Stimulated activated effector memory CD8-positive, alpha-beta T cell treated with anti-CD3 and anti-CD28 coated beads, Interleukin-12 subunit alpha, Interleukin-12 subunit beta, amount 100 ng/mL, for 72 hours (primary cell): ENCODE measurements at regions not wholly inside any gene's neighbourhood (a gene's known extent, or its start where the extent isn't known, plus 50 kb on each side); places are given as distances from the start of the nearest gene placed in this dataset.
"Not testable (repeated sequence)": the region's sequence is repeated elsewhere in the genome, so short reads cannot be mapped to it uniquely, and the experiment has no call there.

Experiments
- ATAC-seq: fragments of 150-1000 bp; cut with Tn5 transposase; 2 replicates; pipeline ENCODE4 v1.10.0; 2021
- DNase-seq, 2 donors: peaks; one replicate each; pipeline ENCODE4 v3.0.0; 2021 to 2022; ENCODE audit warnings: low spot score in 2 of 2
- H3K27ac Mint-ChIP-seq: one replicate; pipeline ENCODE4 v1.8.0; 2022; ENCODE audit warnings: mild to moderate bottlenecking, mixed read lengths
- H3K36me3 Mint-ChIP-seq: one replicate; pipeline ENCODE4 v1.8.0; 2022; ENCODE audit warnings: mild to moderate bottlenecking, mixed read lengths
- H3K4me1 Mint-ChIP-seq: one replicate; pipeline ENCODE4 v1.8.0; 2022; ENCODE audit warnings: mixed read lengths
- H3K4me3 Mint-ChIP-seq: one replicate; pipeline ENCODE4 v1.8.0; 2022; ENCODE audit warnings: mild to moderate bottlenecking, mixed read lengths
- H3K9me3 Mint-ChIP-seq: one replicate; pipeline ENCODE4 v1.8.0; 2022; ENCODE audit warnings: mixed read lengths

DNA sequence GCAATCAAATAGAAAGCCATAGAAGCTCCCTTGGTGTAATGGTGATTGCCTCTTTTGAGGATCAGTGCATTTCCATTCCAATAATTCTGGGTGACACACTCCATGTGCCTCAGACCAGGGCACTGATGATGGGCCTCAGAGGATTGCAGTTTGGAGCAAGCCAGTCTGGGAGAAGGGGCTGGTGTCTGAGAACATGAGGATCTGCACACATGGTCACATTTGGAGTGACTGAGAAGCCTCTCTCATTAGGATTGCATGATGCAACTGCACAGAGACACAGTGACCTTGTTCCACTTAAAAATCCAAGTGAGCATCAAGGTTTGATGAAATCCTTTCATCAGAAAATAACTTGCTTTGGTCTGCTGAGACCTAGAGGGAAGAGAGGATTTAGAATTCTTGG is 216.4 kb downstream of the ANKRD30B start:
- no peak for ATAC-seq
- Mint-ChIP-seq H3K4me3 (no peak overlapping the region), H3K4me1 (no peaks in the 10 kb centered on the region), H3K9me3 (no peaks in the 10 kb centered on the region), H3K27ac (no peak overlapping the region), H3K36me3 (no peaks in the 10 kb centered on the region)
- no peak for DNase-seq

GRCh38 chr18:14964976-14965375 is 217.0 kb downstream of the ANKRD30B start:
- not testable (repeated sequence) for H3K4me1 Mint-ChIP-seq, H3K36me3 Mint-ChIP-seq

DNA sequence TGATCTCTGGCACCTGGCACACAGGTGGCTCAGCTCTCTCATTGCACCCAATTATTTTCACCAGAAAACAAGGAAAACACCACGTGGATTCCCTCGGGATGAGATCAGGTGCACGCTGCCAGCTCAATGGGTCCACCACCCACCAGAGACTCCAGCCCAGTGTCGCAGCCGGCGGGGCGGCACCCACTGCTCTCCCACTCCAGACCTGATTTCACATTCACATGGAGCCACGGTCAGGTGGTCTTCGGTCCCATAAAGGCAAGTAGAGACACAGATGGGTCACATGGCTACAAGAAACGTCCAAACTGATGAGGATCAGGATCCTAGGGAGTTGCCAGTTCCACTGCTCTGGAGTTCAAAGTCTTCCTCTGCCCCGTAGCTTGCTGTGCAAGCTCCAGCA is 217.6 kb downstream of the ANKRD30B start:
- DNase-seq (peak in 1 of 2 donors; percentile 18), ATAC-seq (no peak)
- H3K27ac Mint-ChIP-seq, result no peak overlapping the region
- no peaks in the 10 kb centered on the region for H3K4me1 Mint-ChIP-seq
- H3K4me3 Mint-ChIP-seq, result no peak overlapping the region
- no peaks in the 10 kb centered on the region for H3K36me3 Mint-ChIP-seq
- H3K9me3 Mint-ChIP-seq, result no peaks in the 10 kb centered on the region

More at GRCh38 chr18:14964976-14965375, 217.0 kb downstream of the ANKRD30B start:
- not testable (repeated sequence) for H3K4me3 Mint-ChIP-seq, H3K27ac Mint-ChIP-seq, ATAC-seq, H3K9me3 Mint-ChIP-seq
- peak in 1 of 2 donors; percentile 7 for DNase-seq

DNA sequence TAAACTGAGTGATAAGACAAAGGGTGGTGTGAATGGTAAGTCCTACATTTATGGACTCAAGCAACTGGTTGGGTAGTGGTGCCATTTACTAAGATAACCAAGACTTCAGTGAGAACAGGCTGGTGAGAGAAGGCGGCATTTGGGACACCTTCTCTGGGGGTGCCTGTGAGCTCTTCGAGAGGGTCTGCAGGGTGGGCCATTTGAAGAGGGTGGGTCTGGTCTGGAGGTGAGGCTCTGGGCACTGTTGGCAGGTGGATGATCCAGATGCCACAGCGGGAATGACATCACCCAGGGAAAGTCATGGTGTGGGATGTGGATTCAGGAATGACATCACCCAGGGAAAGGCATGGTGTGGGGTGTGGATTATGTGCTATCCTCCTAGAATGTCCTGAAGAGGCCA is 219.3 kb downstream of the ANKRD30B start:
- H3K27ac Mint-ChIP-seq, H3K4me3 Mint-ChIP-seq, H3K4me1 Mint-ChIP-seq, H3K36me3 Mint-ChIP-seq, ATAC-seq, DNase-seq, H3K9me3 Mint-ChIP-seq: not testable (repeated sequence)

DNA sequence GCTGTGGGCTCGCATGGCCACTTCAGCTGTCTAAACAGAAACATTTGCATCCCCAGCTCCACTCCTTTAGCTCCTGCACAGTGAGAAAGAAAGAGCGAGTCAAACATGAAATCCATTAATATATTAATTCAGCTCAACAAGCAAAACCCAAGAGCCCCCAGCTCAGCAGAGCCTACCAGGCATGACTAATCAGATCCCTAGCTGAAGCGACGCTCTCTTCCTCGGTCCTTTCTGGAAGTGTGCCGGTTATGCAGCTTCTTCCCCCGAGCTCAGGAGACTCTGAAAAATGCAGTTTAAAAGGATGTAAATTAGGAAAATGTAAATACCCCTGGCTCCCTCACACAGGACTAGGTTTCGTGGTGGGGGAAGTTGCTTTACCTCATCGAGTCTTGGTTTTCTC is 221.5 kb downstream of the ANKRD30B start:
- no peaks in the 10 kb centered on the region for H3K4me1 Mint-ChIP-seq
- no peaks in the 10 kb centered on the region for H3K36me3 Mint-ChIP-seq
- ATAC-seq (no peak), DNase-seq (no peak)
- H3K4me3 Mint-ChIP-seq, result no peak overlapping the region
- no peak overlapping the region for H3K27ac Mint-ChIP-seq
- no peaks in the 10 kb centered on the region for H3K9me3 Mint-ChIP-seq

DNA sequence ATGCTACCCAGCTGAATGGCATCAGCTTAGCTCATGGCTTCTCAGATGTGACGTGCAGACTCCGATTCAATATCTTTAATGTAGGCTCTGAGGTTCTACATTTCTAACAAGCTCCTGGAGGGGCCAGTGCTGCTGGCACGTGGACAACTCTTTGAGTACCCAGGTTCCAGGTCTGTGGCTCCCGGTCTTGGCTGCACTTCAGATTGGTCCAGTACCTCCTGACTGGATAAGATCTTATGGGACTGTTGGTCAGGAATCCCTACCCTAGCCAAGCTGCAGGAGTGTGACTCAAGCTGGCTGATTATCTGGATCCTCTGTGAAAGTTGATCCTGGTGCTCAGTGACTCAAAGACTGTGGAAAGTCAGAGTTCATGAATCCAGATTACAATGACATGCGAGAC is 222.1 kb downstream of the ANKRD30B start:
- H3K36me3 Mint-ChIP-seq, result no peaks in the 10 kb centered on the region
- H3K4me3 Mint-ChIP-seq, result no peak overlapping the region
- H3K27ac Mint-ChIP-seq, result no peak overlapping the region
- no peaks in the 10 kb centered on the region for H3K4me1 Mint-ChIP-seq
- DNase-seq, result no peak
- ATAC-seq, result no peak
- no peaks in the 10 kb centered on the region for H3K9me3 Mint-ChIP-seq

DNA sequence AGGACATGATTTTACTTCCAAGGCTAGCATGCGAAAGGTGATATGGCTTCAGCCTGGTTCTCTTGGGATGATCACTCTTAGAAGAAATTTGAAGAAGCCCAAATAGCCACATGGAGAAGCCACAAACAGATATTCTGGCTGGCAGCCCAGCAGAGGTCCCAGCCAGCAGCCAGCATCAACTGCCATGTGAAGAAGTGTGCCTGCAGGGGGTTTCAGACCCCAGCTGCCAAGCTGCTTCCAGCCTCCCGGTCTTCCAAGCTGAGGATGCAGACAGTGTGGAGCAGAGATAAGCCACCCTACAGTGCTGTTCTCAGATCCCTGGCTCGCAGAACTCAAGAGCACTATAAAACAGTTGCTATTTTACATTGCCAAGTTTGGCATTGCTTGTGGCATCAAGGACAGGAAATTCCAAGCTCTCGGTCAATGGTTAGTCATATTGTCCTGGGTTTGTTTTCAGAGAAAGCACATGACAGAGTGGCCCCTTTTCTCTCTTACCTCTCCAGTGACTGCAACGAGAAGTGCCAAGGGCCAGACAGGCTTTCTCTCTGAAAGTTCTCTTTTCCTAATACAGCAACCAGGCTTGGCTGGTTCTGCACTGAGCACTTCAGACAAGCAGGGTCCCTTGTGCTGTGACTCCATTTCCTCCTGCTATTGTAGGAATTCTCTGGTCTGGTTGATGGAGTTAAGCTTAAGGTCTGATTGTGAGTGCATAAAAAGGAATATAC is 223.7 kb downstream of the ANKRD30B start:
- ATAC-seq, result no peak
- Mint-ChIP-seq H3K9me3 (no peaks in the 10 kb centered on the region), H3K4me3 (no peak overlapping the region), H3K27ac (no peak overlapping the region), H3K36me3 (no peaks in the 10 kb centered on the region), H3K4me1 (no peaks in the 10 kb centered on the region)
- DNase-seq, result no peak

DNA sequence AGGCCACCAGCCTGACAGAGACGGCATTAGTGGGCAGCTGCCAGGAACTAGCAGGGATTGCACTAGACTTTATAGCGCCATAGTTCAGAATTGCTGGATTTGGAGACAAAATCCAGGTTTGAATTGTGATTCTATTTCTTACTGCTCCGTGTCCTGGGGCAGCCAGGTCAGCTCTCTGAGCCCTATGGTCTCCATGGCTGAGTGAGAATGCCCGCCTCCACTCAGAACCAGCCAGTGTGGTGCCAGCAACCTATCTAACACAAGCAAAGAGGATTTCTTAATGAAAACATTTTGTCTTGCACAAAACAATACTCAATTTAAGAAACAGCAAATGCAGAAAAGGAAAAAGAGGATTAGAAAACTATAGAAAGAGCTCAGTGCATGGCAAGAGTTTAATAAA is 225.4 kb downstream of the ANKRD30B start:
- H3K27ac Mint-ChIP-seq, H3K9me3 Mint-ChIP-seq, H3K4me1 Mint-ChIP-seq, H3K36me3 Mint-ChIP-seq, H3K4me3 Mint-ChIP-seq, DNase-seq, ATAC-seq: not testable (repeated sequence)

- no peaks in the 10 kb centered on the region for H3K36me3 Mint-ChIP-seq
- no peak overlapping the region for H3K27ac Mint-ChIP-seq
- no peak for ATAC-seq
- no peaks in the 10 kb centered on the region for H3K4me1 Mint-ChIP-seq
- H3K9me3 Mint-ChIP-seq, result no peaks in the 10 kb centered on the region
- no peak overlapping the region for H3K4me3 Mint-ChIP-seq
- no peak for DNase-seq
These were observed 226.1 kb downstream of the ANKRD30B start for GRCh38 chr18:14974088-14974487.

GRCh38 chr18:14974576-14974975 is 226.6 kb downstream of the ANKRD30B start:
- ATAC-seq (no peak), DNase-seq (no peak)
- Mint-ChIP-seq H3K4me1 (no peaks in the 10 kb centered on the region), H3K4me3 (no peak overlapping the region), H3K27ac (no peak overlapping the region), H3K36me3 (no peaks in the 10 kb centered on the region), H3K9me3 (no peaks in the 10 kb centered on the region)

DNA sequence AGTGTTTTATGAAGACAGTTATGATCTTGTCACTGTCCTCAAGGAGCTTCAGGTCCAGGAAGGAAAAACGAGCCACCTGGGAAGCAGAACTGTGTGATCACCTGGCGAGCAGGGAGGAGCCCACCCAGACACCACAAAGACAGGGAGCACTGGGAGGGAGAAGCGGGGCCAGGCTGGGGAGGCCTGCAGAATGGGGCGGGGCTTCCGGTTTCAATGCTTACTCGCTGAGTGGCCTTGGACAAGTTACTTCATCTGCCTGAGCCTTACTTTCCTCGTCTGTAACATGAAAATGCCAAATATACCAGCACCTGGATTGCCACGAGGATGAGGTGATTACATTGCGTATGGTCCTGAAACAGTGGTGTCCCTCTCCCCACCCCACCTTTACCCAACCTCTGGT is 227.5 kb downstream of the ANKRD30B start:
- ATAC-seq, result no peak
- no peaks in the 10 kb centered on the region for H3K36me3 Mint-ChIP-seq
- no peaks in the 10 kb centered on the region for H3K9me3 Mint-ChIP-seq
- H3K4me3 Mint-ChIP-seq, result no peak overlapping the region
- DNase-seq, result peak in 1 of 2 donors; percentile 7
- H3K27ac Mint-ChIP-seq, result no peak overlapping the region
- H3K4me1 Mint-ChIP-seq, result no peaks in the 10 kb centered on the region

- Mint-ChIP-seq H3K4me1 (no peaks in the 10 kb centered on the region), H3K4me3 (no peak overlapping the region), H3K36me3 (no peaks in the 10 kb centered on the region), H3K9me3 (no peaks in the 10 kb centered on the region), H3K27ac (no peak overlapping the region)
- ATAC-seq (no peak), DNase-seq (peak in 1 of 2 donors; percentile 28)
These were observed 228.9 kb downstream of the ANKRD30B start for GRCh38 chr18:14976736-14977430.

- DNase-seq (peak in 1 of 2 donors; percentile 25), ATAC-seq (no peak)
- Mint-ChIP-seq H3K9me3 (no peaks in the 10 kb centered on the region), H3K36me3 (no peaks in the 10 kb centered on the region), H3K27ac (no peak overlapping the region), H3K4me1 (no peaks in the 10 kb centered on the region), H3K4me3 (no peak overlapping the region)
These were observed 230.2 kb downstream of the ANKRD30B start for GRCh38 chr18:14978191-14978590.

DNA sequence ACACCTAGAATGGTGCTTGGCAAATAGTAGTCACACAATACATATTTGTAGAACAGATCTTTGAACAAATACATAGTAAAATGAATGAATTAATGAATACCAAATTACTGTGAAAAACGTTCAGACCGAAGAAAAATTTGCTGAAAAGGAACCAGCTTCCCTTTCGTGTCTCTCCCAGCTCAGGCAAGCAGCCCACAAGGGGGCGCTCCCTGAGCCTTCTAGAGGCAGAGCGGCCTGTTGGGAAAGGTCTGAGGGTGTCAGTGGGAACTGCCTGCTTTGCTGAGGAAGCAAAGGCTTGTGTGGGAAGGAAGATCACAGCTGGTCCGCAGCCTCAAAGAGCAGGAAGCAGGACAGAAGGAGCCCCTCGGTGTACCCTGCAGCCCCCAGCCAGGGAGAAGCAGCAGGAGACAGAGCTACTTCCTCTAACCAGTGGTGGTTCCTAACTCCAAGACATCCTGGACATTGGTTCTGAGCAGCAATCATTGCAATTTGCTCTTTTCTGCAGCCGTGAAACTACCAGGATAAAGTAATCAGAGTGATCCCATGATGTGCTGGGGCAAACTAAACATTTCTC is 231.1 kb downstream of the ANKRD30B start:
- H3K4me3 Mint-ChIP-seq, result no peak overlapping the region
- no peak for DNase-seq
- no peaks in the 10 kb centered on the region for H3K36me3 Mint-ChIP-seq
- no peak overlapping the region for H3K27ac Mint-ChIP-seq
- H3K4me1 Mint-ChIP-seq, result no peaks in the 10 kb centered on the region
- ATAC-seq, result no peak
- H3K9me3 Mint-ChIP-seq, result no peaks in the 10 kb centered on the region

GRCh38 chr18:14979875-14980274 is 231.9 kb downstream of the ANKRD30B start:
- H3K4me3 Mint-ChIP-seq, result no peak overlapping the region
- no peak for DNase-seq

DNA sequence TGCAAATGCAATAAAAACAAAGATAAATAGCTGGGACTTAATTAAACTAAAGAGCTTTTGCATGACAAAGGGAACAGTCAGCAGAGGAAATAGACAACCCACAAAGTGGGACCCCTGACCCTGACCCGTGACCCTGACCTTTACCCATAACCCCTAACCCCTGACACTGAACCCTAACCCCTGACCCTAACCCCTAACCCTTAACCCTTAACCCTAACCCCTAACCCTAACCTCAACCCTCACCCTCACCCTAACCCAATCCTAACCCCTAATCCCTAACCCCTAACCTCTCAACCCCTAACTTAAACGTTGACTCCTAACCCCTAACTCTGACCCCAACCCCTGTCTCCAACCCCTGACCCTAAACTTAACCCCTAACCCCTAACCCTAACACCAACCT is 236.6 kb downstream of the ANKRD30B start:
- H3K27ac Mint-ChIP-seq, H3K4me3 Mint-ChIP-seq, DNase-seq, ATAC-seq, H3K36me3 Mint-ChIP-seq, H3K4me1 Mint-ChIP-seq, H3K9me3 Mint-ChIP-seq: not testable (repeated sequence)

More at GRCh38 chr18:14979875-14980274, 231.9 kb downstream of the ANKRD30B start:
- no peak overlapping the region for H3K27ac Mint-ChIP-seq
- H3K36me3 Mint-ChIP-seq, result no peaks in the 10 kb centered on the region
- ATAC-seq, result no peak
- H3K4me1 Mint-ChIP-seq, result no peaks in the 10 kb centered on the region
- no peaks in the 10 kb centered on the region for H3K9me3 Mint-ChIP-seq
